ENCODE measurements at regions not wholly inside any gene's neighbourhood (a gene's known extent, or its start where the extent isn't known, plus 50 kb on each side); places are given as distances from the start of the nearest gene placed in this dataset.
"Not testable (repeated sequence)": the region's sequence is repeated elsewhere in the genome, so short reads cannot be mapped to it uniquely, and the experiment has no call there.

GRCh38 chr4:13992975-13993520 lies 365.5 kb upstream of the BOD1L1 start:
- POLR2A ChIA-PET, result no interaction called here
- no peak for DNase-seq (ENCODE audit: low read depth, low spot score)
- Histone ChIP-seq H3K27ac (ENCODE audit: low read depth, low read length) (no peak overlapping the region), H3K4me3 (ENCODE audit: low read depth, low read length) (no peak overlapping the region), H3K9me3 (ENCODE audit: control insufficient read depth, insufficient read depth, low read length) (no peaks in the 10 kb centered on the region), H3K27me3 (ENCODE audit: control insufficient read depth, insufficient read depth, low read length) (no peaks in the 10 kb centered on the region)
- CTCF ChIA-PET, result no interaction called here
- no peak for TF ChIP-seq CTCF (IDR thresholded peaks at IDR 0.05; ENCODE audit: low read depth, low read length)

GRCh38 chr4:13994016-13994415 lies 366.5 kb upstream of the BOD1L1 start:
- Histone ChIP-seq H3K4me3 (ENCODE audit: low read depth, low read length) (no peak overlapping the region), H3K27ac (ENCODE audit: low read depth, low read length) (no peak overlapping the region), H3K9me3 (ENCODE audit: control insufficient read depth, insufficient read depth, low read length) (no peaks in the 10 kb centered on the region), H3K27me3 (ENCODE audit: control insufficient read depth, insufficient read depth, low read length) (no peaks in the 10 kb centered on the region)
- POLR2A ChIA-PET, result no interaction called here
- no peak for TF ChIP-seq CTCF (IDR thresholded peaks at IDR 0.05; ENCODE audit: low read depth, low read length)
- CTCF ChIA-PET, result no interaction called here
- no peak for DNase-seq (ENCODE audit: low read depth, low spot score)

- Histone ChIP-seq H3K27ac (ENCODE audit: low read depth, low read length) (no peak overlapping the region), H3K27me3 (ENCODE audit: control insufficient read depth, insufficient read depth, low read length) (no peaks in the 10 kb centered on the region), H3K4me3 (ENCODE audit: low read depth, low read length) (no peak overlapping the region), H3K9me3 (ENCODE audit: control insufficient read depth, insufficient read depth, low read length) (peaks cover 8% of the 10 kb centered on the region)
- TF ChIP-seq CTCF (IDR thresholded peaks at IDR 0.05; ENCODE audit: low read depth, low read length), result no peak
- DNase-seq (ENCODE audit: low read depth, low spot score), result no peak
- POLR2A ChIA-PET, result no interaction called here
- CTCF ChIA-PET, result no interaction called here
These were observed 371.4 kb upstream of the BOD1L1 start for GRCh38 chr4:13998850-13999445.

GRCh38 chr4:14000091-14000814 lies 372.7 kb upstream of the BOD1L1 start:
- DNase-seq (ENCODE audit: low read depth, low spot score), result no peak
- no peak for TF ChIP-seq CTCF (IDR thresholded peaks at IDR 0.05; ENCODE audit: low read depth, low read length)

GRCh38 chr4:14002331-14002730 lies 374.8 kb upstream of the BOD1L1 start:
- CTCF ChIA-PET; H3K27me3 ChIP-seq (ENCODE audit: control insufficient read depth, insufficient read depth, low read length); H3K4me3 ChIP-seq (ENCODE audit: low read depth, low read length); H3K27ac ChIP-seq (ENCODE audit: low read depth, low read length); POLR2A ChIA-PET; DNase-seq (ENCODE audit: low read depth, low spot score); H3K9me3 ChIP-seq (ENCODE audit: control insufficient read depth, insufficient read depth, low read length): not testable (repeated sequence)

More at GRCh38 chr4:14000091-14000814, 372.7 kb upstream of the BOD1L1 start:
- POLR2A ChIA-PET, result no interaction called here
- H3K9me3 ChIP-seq (ENCODE audit: control insufficient read depth, insufficient read depth, low read length), result peaks cover 8% of the 10 kb centered on the region
- CTCF ChIA-PET, result no interaction called here
- H3K4me3 ChIP-seq (ENCODE audit: low read depth, low read length), result no peak overlapping the region
- H3K27ac ChIP-seq (ENCODE audit: low read depth, low read length), result no peak overlapping the region
- H3K27me3 ChIP-seq (ENCODE audit: control insufficient read depth, insufficient read depth, low read length), result no peaks in the 10 kb centered on the region
